ENCODE measurements at regions not wholly inside any gene's neighbourhood (a gene's known extent, or its start where the extent isn't known, plus 50 kb on each side); places are given as distances from the start of the nearest gene placed in this dataset.

- BruUV-seq (replicated peaks) = no TSS peak
- intact Hi-C loops (cut with micrococcal nuclease) = no loop called here
- CTCF ChIA-PET = interaction anchor here (0.6 to 4.3 kb wide), 13 partner anchors 9 to 1617 kb away, joined by 3 to 68 read pairs (median 5); no protein-coding TSS in a partner anchor
- Mint-ChIP-seq H3K4me3 (ENCODE audit: unreplicated experiment) (no peak overlapping the region), H3K36me3 (ENCODE audit: insufficient read depth, unreplicated experiment) (peaks cover 5% of the 10 kb centered on the region), H3K4me1 (ENCODE audit: insufficient read depth, unreplicated experiment) (peaks cover 9% of the 10 kb centered on the region), H3K27me3 (ENCODE audit: insufficient read depth, unreplicated experiment) (no peaks in the 10 kb centered on the region), H3K9me3 (ENCODE audit: unreplicated experiment) (no peaks in the 10 kb centered on the region), H3K27ac (ENCODE audit: low read depth, unreplicated experiment) (no peak overlapping the region)
- POLR2A ChIA-PET = interaction anchor here (0.6 to 2.6 kb wide), 7 partner anchors 12 to 240 kb away, joined by 3 to 9 read pairs (median 4); no protein-coding TSS in a partner anchor
- no peak for DNase-seq (ENCODE audit: unreplicated experiment)
- no peak for TF ChIP-seq CTCF (IDR thresholded peaks at IDR 0.05; ENCODE audit: unreplicated experiment)
These were observed 245.4 kb downstream of the SKIDA1 start for GRCh38 chr10:21280037-21280436.

- POLR2A ChIA-PET = interaction anchor here (0.7 to 2.6 kb wide), 8 partner anchors 14 to 218 kb away, joined by 3 to 9 read pairs (median 4); no protein-coding TSS in a partner anchor
- Mint-ChIP-seq H3K36me3 (ENCODE audit: insufficient read depth, unreplicated experiment) (peaks cover 5% of the 10 kb centered on the region), H3K9me3 (ENCODE audit: unreplicated experiment) (no peaks in the 10 kb centered on the region), H3K4me3 (ENCODE audit: unreplicated experiment) (no peak overlapping the region), H3K4me1 (ENCODE audit: insufficient read depth, unreplicated experiment) (peaks cover 8% of the 10 kb centered on the region), H3K27me3 (ENCODE audit: insufficient read depth, unreplicated experiment) (no peaks in the 10 kb centered on the region), H3K27ac (ENCODE audit: low read depth, unreplicated experiment) (no peak overlapping the region)
- BruUV-seq (replicated peaks) = no TSS peak
- DNase-seq (ENCODE audit: unreplicated experiment) = no peak
- CTCF ChIA-PET = interaction anchor here (0.6 to 4.3 kb wide), 48 partner anchors 8 to 1790 kb away, joined by 3 to 68 read pairs (median 4); no protein-coding TSS in a partner anchor
- intact Hi-C loops (cut with micrococcal nuclease) = loop anchor here (1.0 to 2.0 kb wide), 2 partner anchors 57 to 254 kb away; no protein-coding TSS in a partner anchor
- no peak for TF ChIP-seq CTCF (IDR thresholded peaks at IDR 0.05; ENCODE audit: unreplicated experiment)
These were observed 246.3 kb downstream of the SKIDA1 start for GRCh38 chr10:21279217-21279575.

- CTCF ChIA-PET = interaction anchor here (0.6 to 4.3 kb wide), 56 partner anchors 9 to 1219 kb away, joined by 3 to 68 read pairs (median 4); no protein-coding TSS in a partner anchor
- BruUV-seq (replicated peaks) = no TSS peak
- POLR2A ChIA-PET = interaction anchor here (0.7 to 2.6 kb wide), 9 partner anchors 14 to 677 kb away, joined by 3 to 9 read pairs (median 3); no protein-coding TSS in a partner anchor
- peaks cover 5% of the 10 kb centered on the region for H3K36me3 Mint-ChIP-seq (ENCODE audit: insufficient read depth, unreplicated experiment)
- H3K27me3 Mint-ChIP-seq (ENCODE audit: insufficient read depth, unreplicated experiment) = no peaks in the 10 kb centered on the region
- no peak overlapping the region for H3K4me3 Mint-ChIP-seq (ENCODE audit: unreplicated experiment)
- intact Hi-C loops (cut with micrococcal nuclease) = loop anchor here (1.0 to 2.0 kb wide), 5 partner anchors 58 to 675 kb away; no protein-coding TSS in a partner anchor
- no peaks in the 10 kb centered on the region for H3K9me3 Mint-ChIP-seq (ENCODE audit: unreplicated experiment)
- peaks cover 8% of the 10 kb centered on the region for H3K4me1 Mint-ChIP-seq (ENCODE audit: insufficient read depth, unreplicated experiment)
- H3K27ac Mint-ChIP-seq (ENCODE audit: low read depth, unreplicated experiment) = no peak overlapping the region
- DNase-seq (ENCODE audit: unreplicated experiment) = peak; percentile 95
- peak; percentile 92 for TF ChIP-seq CTCF (IDR thresholded peaks at IDR 0.05; ENCODE audit: unreplicated experiment)
These were observed 246.8 kb downstream of the SKIDA1 start for GRCh38 chr10:21278491-21279216.

- Mint-ChIP-seq H3K9me3 (ENCODE audit: unreplicated experiment) (no peaks in the 10 kb centered on the region), H3K4me1 (ENCODE audit: insufficient read depth, unreplicated experiment) (peaks cover 11% of the 10 kb centered on the region), H3K36me3 (ENCODE audit: insufficient read depth, unreplicated experiment) (no peaks in the 10 kb centered on the region), H3K4me3 (ENCODE audit: unreplicated experiment) (no peak overlapping the region), H3K27me3 (ENCODE audit: insufficient read depth, unreplicated experiment) (no peaks in the 10 kb centered on the region), H3K27ac (ENCODE audit: low read depth, unreplicated experiment) (no peak overlapping the region)
- no TSS peak for BruUV-seq (replicated peaks)
- ChIA-PET CTCF (interaction anchor here (0.5 to 8.8 kb wide), 5 partner anchors 196 to 1314 kb away, joined by 3 to 120 read pairs (median 5); no protein-coding TSS in a partner anchor), POLR2A (interaction anchor here (0.8 to 1.4 kb wide), 2 partner anchors 193 to 448 kb away, joined by 3 read pairs; no protein-coding TSS in a partner anchor)
- intact Hi-C loops (cut with micrococcal nuclease) = loop anchor here (5.0 kb wide), 1 partner anchor 176 kb away; no protein-coding TSS in a partner anchor
- no peak for DNase-seq (ENCODE audit: unreplicated experiment)
- no peak for TF ChIP-seq CTCF (IDR thresholded peaks at IDR 0.05; ENCODE audit: unreplicated experiment)
These were observed 252.0 kb downstream of the SKIDA1 start for GRCh38 chr10:21273400-21273968.

Measured in MCF 10A (cell line).